Right lobe of liver (tissue), 4 donors: ENCODE measurements at regions not wholly inside any gene's neighbourhood (a gene's known extent, or its start where the extent isn't known, plus 50 kb on each side); places are given as distances from the start of the nearest gene placed in this dataset.
"Not testable (repeated sequence)": the region's sequence is repeated elsewhere in the genome, so short reads cannot be mapped to it uniquely, and the experiment has no call there.

Experiments
- POLR2A ChIP-seq: fragments of 450-650 bp; IDR thresholded peaks from one replicate; pipeline ENCODE4 v1.6.1; 2017; ENCODE audit warnings: antibody characterized with exemption, mild to moderate bottlenecking
- TF ChIP-seq, protein P1 (sequence below), 4 donors: fragments of 200-600 bp in 3 of 4; fragments of 450-650 bp in 1 of 4; IDR thresholded peaks; one replicate each; pipeline versions ENCODE4 v1.5.1 to v1.8.0; 2016 to 2022; ENCODE audit warnings: antibody characterized with exemption in 4 of 4, mild to moderate bottlenecking in 2 of 4
- donor health status: DM: no; HTN: no; CAD: no.
- donor health status: DM: no; HTN: no; CAD: no.
- donor health status: DM: no; HTN: yes; CAD: no.

DNA sequence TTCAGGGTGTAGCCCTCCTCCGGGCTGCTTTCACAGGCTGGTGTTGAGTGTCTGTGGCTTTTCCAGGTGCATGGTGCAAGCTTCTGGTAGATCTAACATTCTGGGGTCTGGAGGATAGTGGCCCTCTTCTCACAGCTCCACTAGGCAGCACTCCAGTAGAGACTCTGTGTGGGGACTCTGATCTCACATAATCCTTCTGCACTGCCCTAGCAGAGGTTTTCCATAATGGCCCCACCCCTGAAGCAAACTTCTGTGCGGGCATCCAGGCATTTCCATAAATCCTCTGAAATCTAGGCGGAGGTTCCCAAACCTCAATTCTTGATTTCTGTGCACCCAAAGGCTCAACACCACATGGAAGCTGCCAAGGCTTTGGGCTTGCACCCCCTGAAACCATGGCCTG lies 239.7 kb downstream of the SLITRK1 start:
- TF ChIP-seq, protein P1, sequence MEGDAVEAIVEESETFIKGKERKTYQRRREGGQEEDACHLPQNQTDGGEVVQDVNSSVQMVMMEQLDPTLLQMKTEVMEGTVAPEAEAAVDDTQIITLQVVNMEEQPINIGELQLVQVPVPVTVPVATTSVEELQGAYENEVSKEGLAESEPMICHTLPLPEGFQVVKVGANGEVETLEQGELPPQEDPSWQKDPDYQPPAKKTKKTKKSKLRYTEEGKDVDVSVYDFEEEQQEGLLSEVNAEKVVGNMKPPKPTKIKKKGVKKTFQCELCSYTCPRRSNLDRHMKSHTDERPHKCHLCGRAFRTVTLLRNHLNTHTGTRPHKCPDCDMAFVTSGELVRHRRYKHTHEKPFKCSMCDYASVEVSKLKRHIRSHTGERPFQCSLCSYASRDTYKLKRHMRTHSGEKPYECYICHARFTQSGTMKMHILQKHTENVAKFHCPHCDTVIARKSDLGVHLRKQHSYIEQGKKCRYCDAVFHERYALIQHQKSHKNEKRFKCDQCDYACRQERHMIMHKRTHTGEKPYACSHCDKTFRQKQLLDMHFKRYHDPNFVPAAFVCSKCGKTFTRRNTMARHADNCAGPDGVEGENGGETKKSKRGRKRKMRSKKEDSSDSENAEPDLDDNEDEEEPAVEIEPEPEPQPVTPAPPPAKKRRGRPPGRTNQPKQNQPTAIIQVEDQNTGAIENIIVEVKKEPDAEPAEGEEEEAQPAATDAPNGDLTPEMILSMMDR (IDR thresholded peaks at IDR 0.05) = not testable (repeated sequence)
- TF ChIP-seq POLR2A = not testable (repeated sequence)
